HG03571 (cell line): ENCODE measurements at regions not wholly inside any gene's neighbourhood (a gene's known extent, or its start where the extent isn't known, plus 50 kb on each side); places are given as distances from the start of the nearest gene placed in this dataset.
"Not testable (repeated sequence)": the region's sequence is repeated elsewhere in the genome, so short reads cannot be mapped to it uniquely, and the experiment has no call there.

Source experiments
- ATAC-seq: cut with Tn5 transposase; IDR thresholded peaks from one replicate; pipeline ENCODE4 v1.9.1; 2021; ENCODE audit not compliant: unreplicated experiment

GRCh38 chr20:1811621-1812498 is 83.3 kb upstream of the SIRPA start:
- no peak for ATAC-seq

GRCh38 chr20:1810926-1811620 is 84.1 kb upstream of the SIRPA start:
- ATAC-seq, result no peak

- no peak for ATAC-seq
Observed at GRCh38 chr20:1810572-1810925, 84.7 kb upstream of the SIRPA start.

- ATAC-seq, result no peak
Observed at GRCh38 chr20:1809611-1810510, 85.3 kb upstream of the SIRPA start.

GRCh38 chr20:1809131-1809572 is 86.1 kb upstream of the SIRPA start:
- ATAC-seq, result no peak

- no peak for ATAC-seq
Observed at GRCh38 chr20:1808101-1808500, 87.1 kb upstream of the SIRPA start.

GRCh38 chr20:1807394-1807793 is 87.8 kb upstream of the SIRPA start:
- no peak for ATAC-seq

GRCh38 chr20:1806456-1806855 is 88.8 kb upstream of the SIRPA start:
- no peak for ATAC-seq

GRCh38 chr20:1805816-1806215 is 89.4 kb upstream of the SIRPA start:
- ATAC-seq, result no peak

- no peak for ATAC-seq
Observed at GRCh38 chr20:1805161-1805581, 90.0 kb upstream of the SIRPA start.

- ATAC-seq, result no peak
Observed at GRCh38 chr20:1804554-1804956, 90.7 kb upstream of the SIRPA start.

GRCh38 chr20:1803932-1804501 is 91.2 kb upstream of the SIRPA start:
- ATAC-seq, result no peak

- ATAC-seq, result no peak
Observed at GRCh38 chr20:1803061-1803931, 91.9 kb upstream of the SIRPA start.

GRCh38 chr20:1802385-1803060 is 92.7 kb upstream of the SIRPA start:
- no peak for ATAC-seq

GRCh38 chr20:1801929-1802306 is 93.3 kb upstream of the SIRPA start:
- ATAC-seq, result no peak

GRCh38 chr20:1801225-1801928 is 93.8 kb upstream of the SIRPA start:
- ATAC-seq, result no peak

GRCh38 chr20:1800777-1801176 is 94.4 kb upstream of the SIRPA start:
- no peak for ATAC-seq

- ATAC-seq, result no peak
Observed at GRCh38 chr20:1800180-1800579, 95.0 kb upstream of the SIRPA start.

GRCh38 chr20:1799746-1800145 is 95.5 kb upstream of the SIRPA start:
- ATAC-seq, result not testable (repeated sequence)
